ENCODE measurements at regions not wholly inside any gene's neighbourhood (a gene's known extent, or its start where the extent isn't known, plus 50 kb on each side); places are given as distances from the start of the nearest gene placed in this dataset.
A peak's percentile ranks its signal among the peaks of the same experiment; 100 is the strongest.

- DNase-seq: no peak
- Mint-ChIP-seq H3K9me3 (no peaks in the 10 kb centered on the region), H3K36me3 (ENCODE audit: low read depth) (peaks cover 7% of the 10 kb centered on the region), H3K4me3 (peak overlapping the region; percentile 75), H3K27ac (peak overlapping the region; percentile 87), H3K27me3 (no peaks in the 10 kb centered on the region), H3K4me1 (peaks cover 79% of the 10 kb centered on the region)
- CTCF ChIA-PET: interaction anchor here (0.8 to 2.0 kb wide), 11 partner anchors 9 to 121 kb away, joined by 3 to 7 read pairs (median 3); partner anchors contain the start of gene MBNL1
- POLR2A ChIA-PET: interaction anchor here (0.7 to 2.7 kb wide), 22 partner anchors 11 to 259 kb away, joined by 3 to 47 read pairs (median 4); partner anchors contain the start of gene MBNL1
These were observed 75.6 kb upstream of the MBNL1 start for GRCh38 chr3:152192936-152193672.

DNA sequence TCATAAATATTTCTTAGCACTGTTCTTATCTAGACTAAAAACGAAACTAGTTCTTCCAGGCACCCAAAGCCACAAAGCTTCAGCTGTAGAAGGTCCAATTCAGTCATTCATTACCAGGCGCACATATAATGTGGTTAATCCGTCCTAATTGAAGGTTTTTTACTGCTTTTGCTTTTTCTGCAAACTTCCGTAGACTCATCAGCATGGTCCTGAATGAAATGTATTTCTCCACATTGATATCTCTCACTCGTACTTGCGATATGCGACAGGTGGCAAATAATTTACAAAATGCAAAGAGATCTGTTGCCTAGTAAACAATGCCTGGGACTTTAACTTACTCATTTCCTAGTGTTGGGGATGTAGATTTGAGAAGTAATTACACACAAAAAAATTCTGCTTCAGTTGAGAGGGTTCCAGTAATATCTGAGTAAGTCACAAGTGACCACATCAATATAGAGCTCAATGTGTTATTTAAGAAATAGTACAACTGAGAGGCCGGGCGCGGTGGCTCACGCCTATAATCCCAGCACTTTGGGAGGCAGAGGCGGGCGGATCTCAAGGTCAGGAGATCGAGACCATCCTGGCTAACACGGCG lies 75.0 kb upstream of the MBNL1 start:
- H3K9me3 Mint-ChIP-seq: no peaks in the 10 kb centered on the region
- peaks cover 80% of the 10 kb centered on the region for H3K4me1 Mint-ChIP-seq
- peak overlapping the region; percentile 75 for H3K4me3 Mint-ChIP-seq
- CTCF ChIA-PET: interaction anchor here (0.7 to 2.0 kb wide), 14 partner anchors 10 to 269 kb away, joined by 3 to 7 read pairs (median 3); partner anchors contain the start of gene MBNL1
- H3K27ac Mint-ChIP-seq: peak overlapping the region; percentile 87
- POLR2A ChIA-PET: interaction anchor here (0.6 to 2.7 kb wide), 22 partner anchors 11 to 265 kb away, joined by 3 to 47 read pairs (median 4); partner anchors contain the start of gene MBNL1
- peak; percentile 48 for DNase-seq
- peaks cover 8% of the 10 kb centered on the region for H3K36me3 Mint-ChIP-seq (ENCODE audit: low read depth)
- H3K27me3 Mint-ChIP-seq: no peaks in the 10 kb centered on the region

DNA sequence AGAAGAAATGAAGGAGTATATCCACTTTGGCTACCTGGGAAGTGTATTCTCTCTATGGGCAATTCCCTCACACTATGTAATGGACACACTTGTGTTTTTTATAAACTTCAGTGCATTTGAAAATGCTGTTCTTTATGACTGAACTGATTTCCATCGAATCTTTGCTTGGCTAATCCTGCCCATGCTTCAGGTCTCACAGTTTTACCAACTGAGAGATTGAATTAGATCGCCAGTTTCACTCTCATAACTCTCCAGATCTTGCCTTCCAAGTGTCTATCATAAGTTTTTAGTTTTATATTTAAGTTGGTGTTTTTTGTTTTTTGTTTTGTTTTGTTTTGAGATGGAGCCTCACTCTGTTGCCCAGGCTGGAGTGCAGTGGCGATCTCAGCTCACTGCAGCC lies 73.5 kb upstream of the MBNL1 start:
- Mint-ChIP-seq H3K4me1 (peaks cover 84% of the 10 kb centered on the region), H3K27ac (peak overlapping the region; percentile 82), H3K9me3 (no peaks in the 10 kb centered on the region), H3K27me3 (no peaks in the 10 kb centered on the region), H3K4me3 (peak overlapping the region; percentile 57), H3K36me3 (ENCODE audit: low read depth) (peaks cover 5% of the 10 kb centered on the region)
- ChIA-PET CTCF (interaction anchor here (1.2 kb wide), 1 partner anchor 49 kb away, joined by 3 read pairs; no protein-coding TSS in a partner anchor), POLR2A (interaction anchor here (7.5 kb wide), 1 partner anchor 50 kb away, joined by 139 read pairs; no protein-coding TSS in a partner anchor)
- no peak for DNase-seq

DNA sequence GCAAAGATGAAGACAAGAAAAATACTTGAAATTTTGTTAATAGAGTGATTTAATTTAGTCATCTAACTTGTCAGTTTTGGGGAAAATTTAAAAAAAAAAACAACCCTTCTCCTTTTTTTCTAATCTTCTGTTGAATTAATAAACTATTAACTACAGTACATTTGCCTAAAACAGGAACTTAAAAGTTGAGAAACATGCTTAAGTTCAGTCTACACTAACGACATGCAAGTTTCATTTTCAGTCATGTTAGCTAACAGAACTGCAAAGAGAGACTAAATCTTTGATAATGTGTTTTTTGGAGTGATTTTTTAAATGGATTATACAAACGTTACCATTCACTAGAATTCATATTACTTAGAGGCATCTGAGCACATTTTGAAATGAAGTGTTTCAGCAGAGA lies 71.9 kb upstream of the MBNL1 start:
- Mint-ChIP-seq H3K27me3 (no peaks in the 10 kb centered on the region), H3K4me3 (peak overlapping the region; percentile 67), H3K9me3 (no peaks in the 10 kb centered on the region), H3K27ac (peak overlapping the region; percentile 96), H3K4me1 (peaks cover 82% of the 10 kb centered on the region), H3K36me3 (ENCODE audit: low read depth) (peaks cover 5% of the 10 kb centered on the region)
- CTCF ChIA-PET: no interaction called here
- DNase-seq: no peak
- POLR2A ChIA-PET: interaction anchor here (7.5 to 10.6 kb wide), 2 partner anchors 48 to 76 kb away, joined by 139 to 232 read pairs; partner anchors contain the start of gene MBNL1

GRCh38 chr3:152197451-152197850 lies 71.3 kb upstream of the MBNL1 start:
- peaks cover 77% of the 10 kb centered on the region for H3K4me1 Mint-ChIP-seq
- no peak for DNase-seq
- peaks cover 5% of the 10 kb centered on the region for H3K36me3 Mint-ChIP-seq (ENCODE audit: low read depth)
- CTCF ChIA-PET: interaction anchor here (0.9 to 2.1 kb wide), 2 partner anchors 47 to 75 kb away, joined by 5 to 7 read pairs; no protein-coding TSS in a partner anchor
- peak overlapping the region; percentile 67 for H3K4me3 Mint-ChIP-seq
- no peaks in the 10 kb centered on the region for H3K27me3 Mint-ChIP-seq
- POLR2A ChIA-PET: interaction anchor here (0.7 to 10.6 kb wide), 8 partner anchors 13 to 269 kb away, joined by 3 to 232 read pairs (median 6); partner anchors contain the start of gene MBNL1
- H3K9me3 Mint-ChIP-seq: no peaks in the 10 kb centered on the region
- peak overlapping the region; percentile 96 for H3K27ac Mint-ChIP-seq

GRCh38 chr3:152197937-152198336 lies 70.8 kb upstream of the MBNL1 start:
- POLR2A ChIA-PET: interaction anchor here (0.7 to 10.6 kb wide), 11 partner anchors 11 to 268 kb away, joined by 3 to 232 read pairs (median 5); partner anchors contain the start of gene MBNL1
- Mint-ChIP-seq H3K9me3 (no peaks in the 10 kb centered on the region), H3K4me1 (peaks cover 76% of the 10 kb centered on the region), H3K27ac (peak overlapping the region; percentile 96), H3K27me3 (no peaks in the 10 kb centered on the region), H3K36me3 (ENCODE audit: low read depth) (peaks cover 5% of the 10 kb centered on the region), H3K4me3 (peak overlapping the region; percentile 67)
- CTCF ChIA-PET: interaction anchor here (0.9 to 2.1 kb wide), 2 partner anchors 47 to 75 kb away, joined by 5 to 7 read pairs; no protein-coding TSS in a partner anchor
- DNase-seq: no peak

DNA sequence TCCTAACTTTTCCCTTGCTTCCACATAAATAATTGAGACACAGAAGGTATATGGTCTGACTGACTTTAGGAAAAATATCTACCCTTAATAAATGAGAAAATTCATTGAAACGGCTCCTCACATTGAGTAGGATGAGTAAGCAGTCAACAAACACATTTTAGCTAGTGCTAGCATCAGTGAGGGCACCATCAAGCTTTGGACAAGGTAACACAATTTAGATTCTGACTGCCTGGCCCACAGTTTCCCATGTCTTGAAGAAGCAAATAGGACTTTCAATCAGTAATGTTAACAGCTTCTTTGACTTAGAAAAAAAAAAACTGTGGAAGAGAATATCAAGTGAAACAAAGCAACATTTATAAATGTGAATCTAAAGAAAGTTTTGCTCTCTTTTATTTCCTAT lies 70.1 kb upstream of the MBNL1 start:
- Mint-ChIP-seq H3K27ac (peak overlapping the region; percentile 96), H3K36me3 (ENCODE audit: low read depth) (peaks cover 5% of the 10 kb centered on the region), H3K27me3 (no peaks in the 10 kb centered on the region), H3K9me3 (no peaks in the 10 kb centered on the region), H3K4me1 (peaks cover 73% of the 10 kb centered on the region), H3K4me3 (peak overlapping the region; percentile 67)
- DNase-seq: no peak
- POLR2A ChIA-PET: interaction anchor here (0.6 to 10.6 kb wide), 17 partner anchors 11 to 996 kb away, joined by 3 to 232 read pairs (median 4); partner anchors contain the start of gene MBNL1
- CTCF ChIA-PET: interaction anchor here (0.6 to 3.2 kb wide), 4 partner anchors 45 to 87 kb away, joined by 3 to 13 read pairs (median 6); no protein-coding TSS in a partner anchor

DNA sequence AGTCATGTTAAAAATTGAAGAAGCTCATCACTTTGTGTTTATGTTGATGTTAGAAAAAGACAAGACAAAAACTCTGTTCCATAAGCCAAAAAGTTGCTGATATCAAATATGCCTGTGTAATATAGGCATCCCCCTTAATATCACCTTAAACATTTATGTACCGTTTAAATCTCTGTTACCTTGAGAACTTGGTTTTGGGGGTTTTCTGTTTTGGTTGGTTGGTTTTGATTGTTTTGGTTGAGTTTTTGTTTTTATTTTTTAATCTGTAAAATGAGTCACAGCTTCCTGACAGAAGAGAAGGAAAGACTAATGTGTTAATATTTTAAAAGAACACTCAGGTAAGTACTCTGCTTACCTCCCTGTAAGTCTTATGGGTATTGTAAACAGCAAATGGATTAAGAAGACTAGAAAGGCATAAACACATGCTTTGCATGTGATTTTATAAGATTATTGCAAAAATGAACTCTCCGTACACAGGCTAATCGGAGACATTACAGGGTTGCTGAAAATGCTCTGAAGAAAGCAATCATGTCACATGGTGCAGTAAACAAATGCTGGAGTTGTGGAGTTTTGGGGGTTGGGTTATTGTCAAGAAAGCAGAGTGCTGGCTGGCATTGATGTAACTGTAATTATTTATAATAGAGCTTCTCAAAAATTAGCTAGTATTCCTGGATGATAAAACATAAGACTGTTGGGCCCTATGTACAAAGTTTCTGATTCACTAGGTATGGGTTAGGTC lies 69.5 kb upstream of the MBNL1 start:
- CTCF ChIA-PET: interaction anchor here (0.6 to 3.2 kb wide), 5 partner anchors 44 to 87 kb away, joined by 3 to 13 read pairs (median 4); no protein-coding TSS in a partner anchor
- Mint-ChIP-seq H3K27me3 (no peaks in the 10 kb centered on the region), H3K9me3 (no peaks in the 10 kb centered on the region), H3K27ac (peak overlapping the region; percentile 96), H3K4me3 (peak overlapping the region; percentile 67), H3K36me3 (ENCODE audit: low read depth) (peaks cover 5% of the 10 kb centered on the region), H3K4me1 (peaks cover 70% of the 10 kb centered on the region)
- POLR2A ChIA-PET: interaction anchor here (0.7 to 10.6 kb wide), 14 partner anchors 10 to 997 kb away, joined by 3 to 232 read pairs (median 6); partner anchors contain the start of gene MBNL1
- no peak for DNase-seq

DNA sequence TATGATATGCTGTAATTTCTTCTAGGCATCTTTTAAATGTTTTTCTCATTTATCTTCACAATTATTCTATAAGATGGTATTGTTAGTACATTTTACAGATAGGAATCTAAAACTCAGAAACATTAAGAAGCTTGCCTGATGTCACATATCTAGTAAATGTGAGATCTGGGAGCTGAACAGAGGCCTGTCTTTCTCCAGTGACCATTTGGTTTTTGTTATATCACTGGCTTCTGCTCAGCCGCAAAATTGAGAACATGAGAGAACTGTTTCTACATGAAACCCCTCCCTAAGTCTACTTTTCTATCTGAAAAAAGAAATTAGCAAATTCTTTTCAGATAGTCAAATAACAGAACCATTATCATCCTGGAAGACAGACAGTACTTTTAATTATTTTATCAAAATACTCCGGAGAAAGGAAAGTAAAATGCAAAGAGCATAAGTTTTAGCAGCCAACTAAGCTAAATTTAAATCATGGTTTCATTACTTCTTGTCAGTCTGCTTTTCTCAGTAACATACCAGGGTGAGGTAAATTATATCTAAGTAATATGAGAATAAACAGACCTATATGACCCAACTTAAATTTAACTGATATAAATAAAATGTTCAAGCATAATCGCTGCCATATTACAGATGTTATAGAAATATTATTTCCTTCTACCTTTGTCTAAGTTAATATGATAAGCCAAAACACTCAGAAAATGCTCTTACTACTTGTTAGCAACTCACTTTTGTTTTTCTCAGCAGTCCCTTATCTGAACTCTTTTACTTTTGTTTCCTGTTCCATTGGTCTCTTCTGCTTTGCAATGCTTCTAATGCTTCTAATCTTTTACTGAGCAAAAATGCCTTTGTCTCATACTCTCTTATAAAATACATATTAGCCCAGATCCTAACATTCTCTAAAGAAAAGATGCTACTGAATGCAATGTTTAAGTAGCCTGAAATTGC lies 68.0 kb upstream of the MBNL1 start:
- H3K27ac Mint-ChIP-seq: peak overlapping the region; percentile 96

GRCh38 chr3:152202976-152203626 lies 65.6 kb upstream of the MBNL1 start:
- DNase-seq: no peak
- Mint-ChIP-seq H3K4me1 (peaks cover 63% of the 10 kb centered on the region), H3K4me3 (peak overlapping the region; percentile 74), H3K27ac (peak overlapping the region; percentile 86), H3K9me3 (no peaks in the 10 kb centered on the region), H3K36me3 (ENCODE audit: low read depth) (peaks cover 6% of the 10 kb centered on the region), H3K27me3 (no peaks in the 10 kb centered on the region)
- CTCF ChIA-PET: interaction anchor here (1.1 to 3.3 kb wide), 6 partner anchors 10 to 96 kb away, joined by 3 to 15 read pairs (median 4); partner anchors contain the start of gene MBNL1
- POLR2A ChIA-PET: interaction anchor here (0.8 to 10.6 kb wide), 13 partner anchors 10 to 99 kb away, joined by 3 to 232 read pairs (median 4); partner anchors contain the start of gene MBNL1

More for the DNA sequence above, 68.0 kb upstream of the MBNL1 start:
- ChIA-PET POLR2A (interaction anchor here (0.9 to 10.6 kb wide), 9 partner anchors 9 to 271 kb away, joined by 3 to 232 read pairs (median 7); partner anchors contain the start of gene MBNL1), CTCF (interaction anchor here (0.9 to 3.2 kb wide), 3 partner anchors 17 to 69 kb away, joined by 3 to 13 read pairs (median 3); no protein-coding TSS in a partner anchor)
- H3K36me3 Mint-ChIP-seq (ENCODE audit: low read depth): peaks cover 5% of the 10 kb centered on the region
- H3K27me3 Mint-ChIP-seq: no peaks in the 10 kb centered on the region
- no peak for DNase-seq
- H3K4me3 Mint-ChIP-seq: peak overlapping the region; percentile 67
- H3K4me1 Mint-ChIP-seq: peaks cover 68% of the 10 kb centered on the region
- H3K9me3 Mint-ChIP-seq: no peaks in the 10 kb centered on the region

Data from activated CD4-positive, alpha-beta memory T cell treated with anti-CD3 and anti-CD28 coated beads, Interleukin-2, amount 10 ng/mL, durations not matched to agents 7 days and 5 days (primary cell).